Activated CD8-positive, alpha-beta memory T cell treated with anti-CD3 and anti-CD28 coated beads for 36 hours (primary cell): ENCODE measurements at regions not wholly inside any gene's neighbourhood (a gene's known extent, or its start where the extent isn't known, plus 50 kb on each side); places are given as distances from the start of the nearest gene placed in this dataset.

ENCODE experiments used
- CTCF ChIA-PET: fragments of 350-600 bp; sonication (Branson Sonifier 250); formaldehyde crosslinking; loops from one replicate; lab custom pipeline; 2021; ENCODE audit warnings: antibody characterized with exemption; lab: Charles Lee
- POLR2A ChIA-PET: fragments of 350-600 bp; sonication (Branson Sonifier 250); formaldehyde crosslinking; loops from one replicate; lab custom pipeline; 2021; ENCODE audit warnings: antibody characterized with exemption; lab: Charles Lee

DNA sequence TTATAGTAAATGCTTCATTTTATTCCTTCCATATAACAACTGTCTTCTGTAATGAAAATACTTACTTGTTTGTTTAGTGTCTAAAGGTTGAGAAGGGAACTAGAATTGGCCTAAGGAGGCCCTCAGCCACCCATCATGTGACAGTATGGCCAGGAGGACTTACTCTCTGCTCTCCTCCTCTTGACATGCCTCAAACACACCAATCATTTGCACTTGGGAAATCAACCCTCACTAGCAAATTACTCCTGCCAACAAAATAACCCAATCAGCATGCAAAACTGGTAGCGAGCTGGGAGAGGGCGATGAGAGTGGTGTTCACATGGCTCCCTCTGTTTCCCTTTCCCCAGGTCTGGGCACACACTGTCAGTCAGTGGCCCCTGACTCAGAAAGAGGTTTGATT is 58.6 kb upstream of the MEF2C start:
- ChIA-PET POLR2A (no interaction called here), CTCF (no interaction called here)

DNA sequence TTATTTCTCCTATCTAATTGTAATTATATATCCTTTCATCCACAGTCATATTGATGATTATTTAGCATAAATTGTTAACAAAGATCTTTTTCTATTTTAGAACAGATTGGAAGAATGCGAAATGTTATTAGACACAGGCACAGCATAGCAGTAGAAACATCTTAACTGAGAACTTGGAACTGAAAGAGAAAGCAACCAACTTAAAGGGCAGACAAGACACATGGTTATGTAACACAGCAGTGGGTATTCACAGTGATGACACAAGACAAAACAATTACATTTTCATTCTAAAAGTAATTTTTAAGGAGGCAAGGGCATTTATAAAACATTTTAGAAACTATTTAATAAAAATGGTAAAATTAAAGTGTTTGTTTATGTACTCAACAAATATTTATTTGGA is 57.7 kb upstream of the MEF2C start:
- ChIA-PET POLR2A (no interaction called here), CTCF (no interaction called here)

DNA sequence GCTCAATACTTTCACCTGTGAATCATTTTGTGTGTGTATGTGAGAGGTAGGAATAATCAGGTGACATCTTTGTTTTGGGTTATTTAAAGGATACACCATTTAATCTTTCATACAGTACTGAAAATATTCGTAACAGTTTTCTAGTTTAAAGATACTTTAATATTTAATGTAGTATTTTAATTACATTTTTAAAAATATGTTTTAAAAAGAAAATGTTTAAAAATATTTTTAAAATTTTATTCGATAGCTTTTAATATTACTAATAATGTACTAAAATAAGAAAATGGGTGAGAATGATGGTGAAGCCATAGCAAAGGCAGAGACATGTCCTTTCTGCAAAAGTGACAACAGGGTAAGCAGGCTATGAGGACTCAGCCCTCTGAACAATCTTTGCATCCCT is 56.3 kb upstream of the MEF2C start:
- POLR2A ChIA-PET = no interaction called here
- CTCF ChIA-PET = no interaction called here

DNA sequence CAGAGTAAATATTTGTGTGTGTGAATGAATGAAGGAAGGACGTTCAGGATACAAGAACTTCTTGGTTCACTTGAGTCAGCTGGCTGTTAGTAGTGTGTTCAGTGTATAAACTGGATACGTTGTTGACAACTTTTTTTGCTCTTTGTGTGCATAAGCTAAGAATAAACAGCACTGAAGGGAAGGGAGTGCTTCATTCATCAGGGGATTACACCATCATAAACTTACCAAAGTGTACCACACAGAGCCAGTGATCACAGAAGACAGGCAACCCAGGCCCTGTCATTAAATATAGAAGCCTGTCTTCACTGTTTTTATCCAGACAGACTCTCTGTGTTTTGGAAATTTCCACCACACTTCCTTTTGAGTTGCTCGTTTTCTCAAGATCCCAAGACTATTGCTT is 55.5 kb upstream of the MEF2C start:
- ChIA-PET POLR2A (no interaction called here), CTCF (no interaction called here)

DNA sequence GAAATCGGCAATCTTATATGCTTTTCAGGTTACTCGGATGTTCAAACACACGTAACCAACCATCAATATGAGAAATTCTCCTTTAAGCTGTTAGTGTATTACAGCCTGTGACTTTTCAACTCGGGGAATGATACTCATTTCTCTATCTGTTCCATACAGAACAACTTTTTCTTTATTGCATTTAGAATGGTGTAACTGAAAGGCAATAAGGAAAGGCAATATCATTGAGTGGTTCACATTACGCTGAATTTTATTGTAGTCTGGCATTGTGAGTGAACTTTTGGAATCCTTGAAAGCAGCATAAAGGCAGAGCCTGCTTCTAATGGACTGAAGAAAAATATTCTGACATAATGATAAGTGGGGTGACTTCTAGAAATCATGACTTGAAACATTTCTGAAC is 54.4 kb upstream of the MEF2C start:
- ChIA-PET POLR2A (no interaction called here), CTCF (no interaction called here)

DNA sequence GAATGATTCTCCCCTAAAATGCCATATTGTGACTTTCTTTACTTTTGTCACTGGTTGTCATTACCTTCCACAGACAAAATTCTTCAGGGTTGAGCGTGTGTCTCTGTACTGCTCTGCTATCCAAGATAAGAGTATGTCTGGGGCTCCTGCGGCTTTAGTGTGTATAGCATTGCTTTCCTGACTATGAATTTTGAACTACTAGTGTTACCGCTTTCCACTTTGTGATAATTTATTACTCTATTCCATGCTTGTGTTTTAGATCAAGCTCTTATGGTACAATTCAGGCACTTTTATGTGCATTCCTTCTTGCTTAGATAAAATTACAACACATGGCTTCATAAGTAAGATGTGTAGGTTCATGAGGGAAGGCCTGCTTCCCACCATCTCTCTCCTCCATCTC is 51.5 kb upstream of the MEF2C start:
- ChIA-PET POLR2A (no interaction called here), CTCF (no interaction called here)
